SK-N-SH treated with all-trans-retinoic acid at 6 μM for 48 hours (cell line): ENCODE measurements at regions not wholly inside any gene's neighbourhood (a gene's known extent, or its start where the extent isn't known, plus 50 kb on each side); places are given as distances from the start of the nearest gene placed in this dataset.
"Not testable (repeated sequence)": the region's sequence is repeated elsewhere in the genome, so short reads cannot be mapped to it uniquely, and the experiment has no call there.

Experiments used
- ATAC-seq: fragments of 200-7000 bp; cut with Tn5 transposase; 3 replicates; pipeline ENCODE4 v1.9.1; 2020; ENCODE audit warnings: mild to moderate bottlenecking, moderate library complexity
- ARNTL ChIP-seq: fragments of 450-650 bp; formaldehyde crosslinking; IDR thresholded peaks from 2 replicates; pipeline ENCODE4 v1.5.0; 2020; ENCODE audit warnings: low read depth, mild to moderate bottlenecking, moderate library complexity, borderline replicate concordance
- BACH2 ChIP-seq: fragments of 250-450 bp; sonication (Bioruptor Pico); IDR thresholded peaks from 2 replicates; pipeline ENCODE4 v1.9.0; 2021; ENCODE audit warnings: mild to moderate bottlenecking, borderline replicate concordance
- CSDC2 ChIP-seq: fragments of 250-450 bp; sonication (Bioruptor Pico); IDR thresholded peaks from 2 replicates; pipeline ENCODE4 v1.5.0; 2020; ENCODE audit warnings: mild to moderate bottlenecking, moderate library complexity
- ESRRG ChIP-seq: fragments of 250-450 bp; sonication (Bioruptor Pico); IDR thresholded peaks from 2 replicates; pipeline ENCODE4 v1.6.1; 2021; ENCODE audit warnings: mild to moderate bottlenecking
- ISL1 ChIP-seq: fragments of 250-450 bp; sonication (Bioruptor Pico); IDR thresholded peaks from 2 replicates; pipeline ENCODE4 v2.1.2; 2022; ENCODE audit warnings: mild to moderate bottlenecking, moderate library complexity
- OSR1 ChIP-seq: fragments of 250-450 bp; sonication (Bioruptor Pico); IDR thresholded peaks from 2 replicates; pipeline ENCODE4 v1.8.0; 2022; ENCODE audit warnings: moderate library complexity, mild to moderate bottlenecking, inconsistent platforms
- PPARA ChIP-seq: fragments of 250-450 bp; sonication (Bioruptor Pico); IDR thresholded peaks from 2 replicates; pipeline ENCODE4 v1.5.0; 2020; ENCODE audit warnings: mild to moderate bottlenecking, borderline replicate concordance
- RARB ChIP-seq: fragments of 250-450 bp; sonication (Bioruptor Pico); IDR thresholded peaks from 2 replicates; pipeline ENCODE4 v1.8.0; 2021; ENCODE audit warnings: mild to moderate bottlenecking, moderate library complexity
- SNAI2 ChIP-seq: fragments of 250-450 bp; sonication (Bioruptor Pico); IDR thresholded peaks from 2 replicates; pipeline ENCODE4 v1.5.0; 2020; ENCODE audit warnings: mild to moderate bottlenecking, moderate library complexity
- TCF4 ChIP-seq: fragments of 250-450 bp; sonication (Bioruptor Pico); IDR thresholded peaks from 2 replicates; pipeline ENCODE4 v1.8.0; 2021; ENCODE audit warnings: mild to moderate bottlenecking, moderate library complexity, borderline replicate concordance
- TOX ChIP-seq: fragments of 250-450 bp; sonication (Bioruptor Pico); IDR thresholded peaks from 2 replicates; pipeline ENCODE4 v1.8.0; 2021; ENCODE audit warnings: mild to moderate bottlenecking, moderate library complexity, borderline replicate concordance
- ZC3H10 ChIP-seq: fragments of 250-450 bp; sonication (Bioruptor Pico); IDR thresholded peaks from 2 replicates; pipeline ENCODE4 v1.5.1; 2021; ENCODE audit warnings: mild to moderate bottlenecking, moderate library complexity
- ZFP3 ChIP-seq: fragments of 250-450 bp; sonication (Bioruptor Pico); IDR thresholded peaks from 2 replicates; pipeline ENCODE4 v1.5.0; 2020; ENCODE audit warnings: mild to moderate bottlenecking, moderate library complexity
- ZFP30 ChIP-seq: fragments of 450-650 bp; formaldehyde crosslinking; IDR thresholded peaks from 2 replicates; pipeline ENCODE4 v1.5.0; 2022; ENCODE audit warnings: mild to moderate bottlenecking, moderate library complexity
- ZNF565 ChIP-seq: fragments of 450-650 bp; formaldehyde crosslinking; conservative IDR thresholded peaks from 2 replicates; pipeline ENCODE4 v1.5.0; 2020; ENCODE audit warnings: low read depth, mild to moderate bottlenecking, moderate library complexity
- ZNF70 ChIP-seq: fragments of 450-650 bp; formaldehyde crosslinking; IDR thresholded peaks from 2 replicates; pipeline ENCODE4 v1.5.0; 2020; ENCODE audit warnings: mild to moderate bottlenecking, moderate library complexity
- ZNF8 ChIP-seq: fragments of 450-650 bp; formaldehyde crosslinking; IDR thresholded peaks from 2 replicates; pipeline ENCODE4 v1.5.0; 2020; ENCODE audit warnings: mild to moderate bottlenecking, moderate library complexity
- TF ChIP-seq, protein P1 (sequence below): fragments of 250-450 bp; sonication (Bioruptor Pico); IDR thresholded peaks from 2 replicates; pipeline ENCODE4 v1.5.1; 2021; ENCODE audit warnings: mild to moderate bottlenecking, moderate library complexity
- TF ChIP-seq, protein P2 (sequence below): fragments of 250-450 bp; sonication (Bioruptor Pico); IDR thresholded peaks from 2 replicates; pipeline ENCODE4 v1.8.0; 2021; ENCODE audit warnings: low read depth, mild to moderate bottlenecking, moderate library complexity, borderline replicate concordance
- TF ChIP-seq, protein P3 (sequence below): fragments of 250-450 bp; sonication (Bioruptor Pico); IDR thresholded peaks from 2 replicates; pipeline ENCODE4 v1.8.0; 2020; ENCODE audit warnings: mild to moderate bottlenecking, moderate library complexity, borderline replicate concordance
- TF ChIP-seq, protein P4 (sequence below): fragments of 250-450 bp; sonication (Bioruptor Pico); IDR thresholded peaks from 2 replicates; pipeline ENCODE4 v1.5.1; 2020; ENCODE audit warnings: low read depth, mild to moderate bottlenecking, moderate library complexity
- TF ChIP-seq, protein P5 (sequence below): fragments of 250-450 bp; sonication (Bioruptor Pico); IDR thresholded peaks from 2 replicates; pipeline ENCODE4 v1.5.0; 2020; ENCODE audit warnings: mild to moderate bottlenecking, moderate library complexity

DNA sequence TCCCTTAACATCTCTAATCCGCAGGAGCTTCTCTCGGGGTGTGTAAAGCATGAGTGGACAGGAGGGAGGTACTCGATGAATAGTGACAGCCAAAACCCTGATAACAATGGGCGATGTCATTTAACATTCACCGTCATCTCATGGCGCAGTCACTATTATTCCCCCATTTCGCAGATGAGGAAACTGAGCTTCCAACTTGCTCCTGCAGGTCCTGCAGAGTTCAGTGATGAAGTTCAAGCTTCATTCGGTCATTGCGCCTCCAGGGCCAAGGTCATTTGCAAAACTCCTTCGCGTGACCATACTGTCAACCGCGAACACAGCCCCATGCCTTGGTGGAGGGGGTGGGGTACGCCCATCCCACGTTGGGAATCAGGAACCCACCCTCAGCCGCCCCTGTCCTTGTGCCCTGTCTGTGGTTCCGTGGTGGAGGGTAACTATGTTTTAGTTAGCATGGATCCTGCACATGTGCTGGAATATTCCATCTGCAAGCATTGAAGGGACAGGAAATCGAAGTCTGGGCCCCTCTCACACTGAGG, 215.5 kb downstream of the TFCP2L1 start:
- no peak for ATAC-seq
- TF ChIP-seq, protein P1, sequence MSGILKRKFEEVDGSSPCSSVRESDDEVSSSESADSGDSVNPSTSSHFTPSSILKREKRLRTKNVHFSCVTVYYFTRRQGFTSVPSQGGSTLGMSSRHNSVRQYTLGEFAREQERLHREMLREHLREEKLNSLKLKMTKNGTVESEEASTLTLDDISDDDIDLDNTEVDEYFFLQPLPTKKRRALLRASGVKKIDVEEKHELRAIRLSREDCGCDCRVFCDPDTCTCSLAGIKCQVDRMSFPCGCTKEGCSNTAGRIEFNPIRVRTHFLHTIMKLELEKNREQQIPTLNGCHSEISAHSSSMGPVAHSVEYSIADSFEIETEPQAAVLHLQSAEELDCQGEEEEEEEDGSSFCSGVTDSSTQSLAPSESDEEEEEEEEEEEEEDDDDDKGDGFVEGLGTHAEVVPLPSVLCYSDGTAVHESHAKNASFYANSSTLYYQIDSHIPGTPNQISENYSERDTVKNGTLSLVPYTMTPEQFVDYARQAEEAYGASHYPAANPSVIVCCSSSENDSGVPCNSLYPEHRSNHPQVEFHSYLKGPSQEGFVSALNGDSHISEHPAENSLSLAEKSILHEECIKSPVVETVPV (CRISPR knock-in tag): no peak
- TF ChIP-seq ISL1: no peak
- no peak for TF ChIP-seq RARB (CRISPR knock-in tag)
- no peak for TF ChIP-seq SNAI2 (CRISPR knock-in tag)
- TF ChIP-seq TCF4 (CRISPR knock-in tag): no peak
- no peak for TF ChIP-seq ARNTL (CRISPR knock-in tag)
- TF ChIP-seq BACH2 (CRISPR knock-in tag): no peak
- TF ChIP-seq CSDC2: no peak
- no peak for TF ChIP-seq OSR1 (CRISPR knock-in tag)
- TF ChIP-seq ESRRG (CRISPR knock-in tag): no peak
- no peak for TF ChIP-seq ZNF8 (CRISPR knock-in tag)
- TF ChIP-seq, protein P2, sequence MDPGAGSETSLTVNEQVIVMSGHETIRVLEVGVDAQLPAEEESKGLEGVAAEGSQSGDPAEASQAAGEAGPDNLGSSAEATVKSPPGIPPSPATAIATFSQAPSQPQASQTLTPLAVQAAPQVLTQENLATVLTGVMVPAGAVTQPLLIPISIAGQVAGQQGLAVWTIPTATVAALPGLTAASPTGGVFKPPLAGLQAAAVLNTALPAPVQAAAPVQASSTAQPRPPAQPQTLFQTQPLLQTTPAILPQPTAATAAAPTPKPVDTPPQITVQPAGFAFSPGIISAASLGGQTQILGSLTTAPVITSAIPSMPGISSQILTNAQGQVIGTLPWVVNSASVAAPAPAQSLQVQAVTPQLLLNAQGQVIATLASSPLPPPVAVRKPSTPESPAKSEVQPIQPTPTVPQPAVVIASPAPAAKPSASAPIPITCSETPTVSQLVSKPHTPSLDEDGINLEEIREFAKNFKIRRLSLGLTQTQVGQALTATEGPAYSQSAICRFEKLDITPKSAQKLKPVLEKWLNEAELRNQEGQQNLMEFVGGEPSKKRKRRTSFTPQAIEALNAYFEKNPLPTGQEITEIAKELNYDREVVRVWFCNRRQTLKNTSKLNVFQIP (CRISPR knock-in tag): no peak
- no peak for TF ChIP-seq PPARA (CRISPR knock-in tag)
- no peak for TF ChIP-seq ZC3H10
- no peak for TF ChIP-seq ZNF565 (CRISPR knock-in tag)
- TF ChIP-seq, protein P3, sequence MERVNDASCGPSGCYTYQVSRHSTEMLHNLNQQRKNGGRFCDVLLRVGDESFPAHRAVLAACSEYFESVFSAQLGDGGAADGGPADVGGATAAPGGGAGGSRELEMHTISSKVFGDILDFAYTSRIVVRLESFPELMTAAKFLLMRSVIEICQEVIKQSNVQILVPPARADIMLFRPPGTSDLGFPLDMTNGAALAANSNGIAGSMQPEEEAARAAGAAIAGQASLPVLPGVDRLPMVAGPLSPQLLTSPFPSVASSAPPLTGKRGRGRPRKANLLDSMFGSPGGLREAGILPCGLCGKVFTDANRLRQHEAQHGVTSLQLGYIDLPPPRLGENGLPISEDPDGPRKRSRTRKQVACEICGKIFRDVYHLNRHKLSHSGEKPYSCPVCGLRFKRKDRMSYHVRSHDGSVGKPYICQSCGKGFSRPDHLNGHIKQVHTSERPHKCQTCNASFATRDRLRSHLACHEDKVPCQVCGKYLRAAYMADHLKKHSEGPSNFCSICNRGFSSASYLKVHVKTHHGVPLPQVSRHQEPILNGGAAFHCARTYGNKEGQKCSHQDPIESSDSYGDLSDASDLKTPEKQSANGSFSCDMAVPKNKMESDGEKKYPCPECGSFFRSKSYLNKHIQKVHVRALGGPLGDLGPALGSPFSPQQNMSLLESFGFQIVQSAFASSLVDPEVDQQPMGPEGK (CRISPR knock-in tag): no peak
- TF ChIP-seq ZNF70 (CRISPR knock-in tag): no peak
- no peak for TF ChIP-seq TOX (CRISPR knock-in tag)
- TF ChIP-seq ZFP30: no peak
- TF ChIP-seq, protein P4, sequence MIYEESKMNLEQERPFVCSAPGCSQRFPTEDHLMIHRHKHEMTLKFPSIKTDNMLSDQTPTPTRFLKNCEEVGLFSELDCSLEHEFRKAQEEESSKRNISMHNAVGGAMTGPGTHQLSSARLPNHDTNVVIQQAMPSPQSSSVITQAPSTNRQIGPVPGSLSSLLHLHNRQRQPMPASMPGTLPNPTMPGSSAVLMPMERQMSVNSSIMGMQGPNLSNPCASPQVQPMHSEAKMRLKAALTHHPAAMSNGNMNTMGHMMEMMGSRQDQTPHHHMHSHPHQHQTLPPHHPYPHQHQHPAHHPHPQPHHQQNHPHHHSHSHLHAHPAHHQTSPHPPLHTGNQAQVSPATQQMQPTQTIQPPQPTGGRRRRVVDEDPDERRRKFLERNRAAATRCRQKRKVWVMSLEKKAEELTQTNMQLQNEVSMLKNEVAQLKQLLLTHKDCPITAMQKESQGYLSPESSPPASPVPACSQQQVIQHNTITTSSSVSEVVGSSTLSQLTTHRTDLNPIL (CRISPR knock-in tag): no peak

DNA sequence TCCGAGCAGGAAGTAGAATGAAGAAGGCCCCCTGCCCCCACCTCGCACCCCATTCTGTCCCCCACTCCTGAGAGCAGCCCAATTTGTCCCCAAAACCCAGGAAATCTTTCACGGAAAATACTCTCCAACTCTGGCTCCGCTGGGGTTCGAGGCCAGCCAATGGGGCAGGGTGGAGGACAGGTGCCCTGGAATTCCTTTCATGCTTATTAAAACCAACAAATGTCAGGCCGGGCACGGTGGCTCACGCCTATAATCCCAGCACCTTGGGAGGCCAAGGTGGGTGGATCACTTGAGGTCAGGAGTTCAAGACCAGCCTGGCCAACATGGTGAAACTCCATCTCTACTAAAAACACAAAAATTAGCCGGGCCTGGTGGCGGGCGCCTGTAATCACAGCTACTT, 214.9 kb downstream of the TFCP2L1 start:
- not testable (repeated sequence) for ATAC-seq

DNA sequence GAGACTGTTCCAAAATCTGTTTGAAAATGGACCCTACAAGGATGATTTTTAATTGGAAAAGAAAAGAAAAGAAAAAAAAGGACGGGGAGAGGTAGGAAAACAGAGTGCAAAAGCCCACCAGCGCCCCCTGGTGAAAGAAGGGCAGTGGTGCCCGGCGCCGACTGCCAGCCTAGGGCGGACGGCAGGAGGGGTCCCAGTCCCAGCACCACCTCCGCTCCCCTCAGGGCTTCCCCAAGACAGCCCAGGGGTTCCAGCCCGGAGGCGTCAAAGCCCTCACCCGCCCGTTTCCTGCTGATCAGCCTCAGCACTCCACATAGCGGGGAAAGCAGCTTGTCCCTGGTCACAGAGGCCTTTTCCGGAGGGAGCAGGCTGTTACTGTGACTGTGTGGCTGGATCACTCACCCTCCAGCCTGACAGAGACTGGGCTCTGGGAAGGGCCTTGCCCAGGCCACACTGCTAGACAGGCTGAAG, 213.9 kb downstream of the TFCP2L1 start:
- TF ChIP-seq ZFP3 (CRISPR knock-in tag) (no peak), ZNF70 (CRISPR knock-in tag) (no peak)
- TF ChIP-seq, protein P5, sequence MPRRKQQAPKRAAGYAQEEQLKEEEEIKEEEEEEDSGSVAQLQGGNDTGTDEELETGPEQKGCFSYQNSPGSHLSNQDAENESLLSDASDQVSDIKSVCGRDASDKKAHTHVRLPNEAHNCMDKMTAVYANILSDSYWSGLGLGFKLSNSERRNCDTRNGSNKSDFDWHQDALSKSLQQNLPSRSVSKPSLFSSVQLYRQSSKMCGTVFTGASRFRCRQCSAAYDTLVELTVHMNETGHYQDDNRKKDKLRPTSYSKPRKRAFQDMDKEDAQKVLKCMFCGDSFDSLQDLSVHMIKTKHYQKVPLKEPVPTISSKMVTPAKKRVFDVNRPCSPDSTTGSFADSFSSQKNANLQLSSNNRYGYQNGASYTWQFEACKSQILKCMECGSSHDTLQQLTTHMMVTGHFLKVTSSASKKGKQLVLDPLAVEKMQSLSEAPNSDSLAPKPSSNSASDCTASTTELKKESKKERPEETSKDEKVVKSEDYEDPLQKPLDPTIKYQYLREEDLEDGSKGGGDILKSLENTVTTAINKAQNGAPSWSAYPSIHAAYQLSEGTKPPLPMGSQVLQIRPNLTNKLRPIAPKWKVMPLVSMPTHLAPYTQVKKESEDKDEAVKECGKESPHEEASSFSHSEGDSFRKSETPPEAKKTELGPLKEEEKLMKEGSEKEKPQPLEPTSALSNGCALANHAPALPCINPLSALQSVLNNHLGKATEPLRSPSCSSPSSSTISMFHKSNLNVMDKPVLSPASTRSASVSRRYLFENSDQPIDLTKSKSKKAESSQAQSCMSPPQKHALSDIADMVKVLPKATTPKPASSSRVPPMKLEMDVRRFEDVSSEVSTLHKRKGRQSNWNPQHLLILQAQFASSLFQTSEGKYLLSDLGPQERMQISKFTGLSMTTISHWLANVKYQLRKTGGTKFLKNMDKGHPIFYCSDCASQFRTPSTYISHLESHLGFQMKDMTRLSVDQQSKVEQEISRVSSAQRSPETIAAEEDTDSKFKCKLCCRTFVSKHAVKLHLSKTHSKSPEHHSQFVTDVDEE (CRISPR knock-in tag): no peak
- peak; percentile 80 for ATAC-seq
